Epithelial cell of esophagus (primary cell): ENCODE measurements at regions not wholly inside any gene's neighbourhood (a gene's known extent, or its start where the extent isn't known, plus 50 kb on each side); places are given as distances from the start of the nearest gene placed in this dataset.

Source experiments
- DNase-seq: peaks from one replicate; pipeline ENCODE4 v3.0.0; 2010; ENCODE audit warnings: low read depth
- H3K4me3 ChIP-seq: 2 replicates; pipeline ENCODE4 v1.5.1; 2011; ENCODE audit warnings: mild to moderate bottlenecking, low read length, control low read depth
- CTCF ChIP-seq: IDR thresholded peaks from 2 replicates; pipeline ENCODE4 v1.5.1; 2011; ENCODE audit warnings: low read depth, mild to moderate bottlenecking, low read length, control low read depth, inconsistent platforms; ENCODE audit not compliant: insufficient read depth; ENCODE audit errors: missing control alignments

GRCh38 chr5:18744441-18744840 lies 1110.2 kb downstream of the TAF11L14 start:
- no peak overlapping the region for H3K4me3 ChIP-seq
- no peak for TF ChIP-seq CTCF
- DNase-seq, result no peak

GRCh38 chr5:18745042-18745987 lies 1111.1 kb downstream of the TAF11L14 start:
- no peak for DNase-seq
- TF ChIP-seq CTCF, result no peak
- no peak overlapping the region for H3K4me3 ChIP-seq

GRCh38 chr5:18745988-18746615 lies 1111.8 kb downstream of the TAF11L14 start:
- TF ChIP-seq CTCF, result no peak
- no peak for DNase-seq
- H3K4me3 ChIP-seq, result no peak overlapping the region

- H3K4me3 ChIP-seq, result no peak overlapping the region
- DNase-seq, result no peak
- no peak for TF ChIP-seq CTCF
Measured at GRCh38 chr5:18749763-18750162, 1115.5 kb downstream of the TAF11L14 start.

- H3K4me3 ChIP-seq, result no peak overlapping the region
- DNase-seq, result no peak
- no peak for TF ChIP-seq CTCF
Measured at GRCh38 chr5:18752317-18752716, 1118.1 kb downstream of the TAF11L14 start.

- no peak for TF ChIP-seq CTCF
- DNase-seq, result no peak
- H3K4me3 ChIP-seq, result no peak overlapping the region
Measured at GRCh38 chr5:18754201-18754600, 1119.9 kb downstream of the TAF11L14 start.
